ENCODE measurements at regions not wholly inside any gene's neighbourhood (a gene's known extent, or its start where the extent isn't known, plus 50 kb on each side); places are given as distances from the start of the nearest gene placed in this dataset.

DNA sequence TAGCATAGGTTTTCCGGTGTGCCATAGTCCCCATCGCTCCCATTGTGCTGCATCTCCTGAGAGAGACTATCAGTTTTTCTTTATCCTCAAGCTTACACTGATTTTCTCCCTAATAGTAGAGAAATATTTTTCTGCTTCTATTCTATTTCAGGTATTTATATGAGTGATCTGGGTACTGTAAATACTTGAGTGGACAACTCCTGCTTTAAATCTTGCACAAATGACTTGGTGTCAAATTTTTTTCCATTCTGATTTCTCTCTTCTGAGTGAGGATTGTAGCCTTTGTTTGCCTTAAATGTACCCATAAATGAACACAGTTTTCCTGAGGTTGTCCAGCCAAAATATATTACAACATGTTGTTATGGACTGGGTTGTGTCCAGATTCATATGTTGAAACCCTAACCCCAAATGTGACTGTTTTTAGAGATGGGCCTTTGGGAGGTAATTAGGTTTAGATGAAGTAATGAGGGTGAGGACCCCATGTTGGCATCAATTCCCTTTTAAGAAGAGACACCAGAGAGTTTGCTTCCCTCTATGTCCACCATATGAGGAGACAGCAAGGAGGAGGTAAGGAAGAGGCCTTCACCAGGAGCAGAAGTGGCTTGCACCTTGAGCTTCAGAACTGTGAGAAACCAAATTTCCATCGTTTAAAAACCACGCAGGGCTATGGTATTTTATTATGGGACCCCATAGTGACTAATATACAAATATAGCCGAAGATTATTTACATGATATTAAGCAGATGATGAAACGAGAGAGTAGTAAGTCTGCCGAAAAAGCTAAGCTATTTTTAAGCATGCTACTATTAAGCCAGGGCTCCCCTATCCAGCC, 336.4 kb upstream of the MPDZ start:
- no CpG with 5 or more reads among the region's 7 CpGs for WGBS (ENCODE audit: insufficient coverage)
- no peaks in the 10 kb centered on the region for H3K36me3 ChIP-seq (ENCODE audit: control insufficient read depth, insufficient read depth, low read length)
- no peaks in the 10 kb centered on the region for H3K27me3 ChIP-seq (ENCODE audit: control insufficient read depth, insufficient read depth, low read length)
- no peak for DNase-seq (ENCODE audit: low read depth in 4 of 6, low spot score in 6 of 6)
- no peak overlapping the region for H3K4me3 ChIP-seq (ENCODE audit: low read depth, low read length)
- no peak overlapping the region for H3K27ac ChIP-seq (ENCODE audit: low read depth, low read length)
- no peaks in the 10 kb centered on the region for H3K9me3 ChIP-seq (ENCODE audit: control insufficient read depth, insufficient read depth, low read length)
- H3K4me1 ChIP-seq (ENCODE audit: control insufficient read depth, insufficient read depth, low read length) = no peaks in the 10 kb centered on the region

- Histone ChIP-seq H3K4me1 (ENCODE audit: control insufficient read depth, insufficient read depth, low read length) (no peaks in the 10 kb centered on the region), H3K9me3 (ENCODE audit: control insufficient read depth, insufficient read depth, low read length) (no peaks in the 10 kb centered on the region)
Measured at GRCh38 chr9:13614060-13614459, 334.6 kb upstream of the MPDZ start.

DNA sequence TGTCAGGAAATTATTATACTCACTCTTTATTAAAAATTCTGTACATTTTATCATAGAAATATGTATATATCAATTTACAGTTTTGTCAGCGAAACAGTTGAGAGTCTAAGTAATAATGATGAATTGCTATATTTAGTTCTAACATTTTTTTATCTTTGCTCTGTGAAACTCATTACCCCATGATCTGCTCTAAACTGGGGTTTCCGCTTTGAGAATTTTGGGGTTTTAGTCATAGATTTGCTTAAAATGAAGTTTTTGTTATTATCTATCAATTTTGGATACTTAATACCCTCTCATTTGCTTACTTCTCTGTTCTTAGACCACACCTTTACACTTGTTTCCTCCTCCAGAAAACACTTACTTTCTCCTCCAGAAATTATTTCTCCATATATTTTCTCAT, 333.8 kb upstream of the MPDZ start:
- no peak overlapping the region for H3K4me3 ChIP-seq (ENCODE audit: low read depth, low read length)
- no peak for DNase-seq (ENCODE audit: low read depth in 4 of 6, low spot score in 6 of 6)

More at GRCh38 chr9:13614060-13614459, 334.6 kb upstream of the MPDZ start:
- no peaks in the 10 kb centered on the region for H3K36me3 ChIP-seq (ENCODE audit: control insufficient read depth, insufficient read depth, low read length)
- no peak for DNase-seq (ENCODE audit: low read depth in 4 of 6, low spot score in 6 of 6)
- no peak overlapping the region for H3K4me3 ChIP-seq (ENCODE audit: low read depth, low read length)
- H3K27ac ChIP-seq (ENCODE audit: low read depth, low read length) = no peak overlapping the region
- H3K27me3 ChIP-seq (ENCODE audit: control insufficient read depth, insufficient read depth, low read length) = no peaks in the 10 kb centered on the region
- no CpG with 5 or more reads among the region's 4 CpGs for WGBS (ENCODE audit: insufficient coverage)

DNA sequence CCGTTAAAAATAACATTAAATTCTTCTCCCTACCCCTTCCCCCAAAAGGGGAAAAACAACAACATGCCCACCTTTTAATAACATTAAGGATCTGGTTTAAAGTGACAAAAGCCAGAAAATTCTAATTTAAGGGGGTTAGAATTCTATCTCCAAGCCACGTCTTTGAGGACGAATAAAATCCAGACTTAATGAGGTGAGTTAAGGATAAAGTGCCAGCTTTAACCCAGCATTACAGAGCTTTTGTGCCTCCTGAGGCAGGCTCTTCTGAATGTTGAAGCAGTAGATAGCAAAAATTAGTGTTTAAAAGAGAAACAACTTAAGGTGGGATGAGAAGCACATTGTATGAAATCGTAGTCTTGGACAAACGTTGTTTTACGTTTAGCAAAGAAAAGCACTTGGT, 329.0 kb upstream of the MPDZ start:
- H3K4me1 ChIP-seq (ENCODE audit: control insufficient read depth, insufficient read depth, low read length) = peaks cover 6% of the 10 kb centered on the region
- 13% methylated on average over 3 of the region's 6 CpGs for WGBS (ENCODE audit: insufficient coverage)
- H3K9me3 ChIP-seq (ENCODE audit: control insufficient read depth, insufficient read depth, low read length) = no peaks in the 10 kb centered on the region
- peak overlapping the region; percentile 75 for H3K27ac ChIP-seq (ENCODE audit: low read depth, low read length)
- H3K36me3 ChIP-seq (ENCODE audit: control insufficient read depth, insufficient read depth, low read length) = no peaks in the 10 kb centered on the region
- peak overlapping the region; percentile 19 for H3K4me3 ChIP-seq (ENCODE audit: low read depth, low read length)
- no peaks in the 10 kb centered on the region for H3K27me3 ChIP-seq (ENCODE audit: control insufficient read depth, insufficient read depth, low read length)
- peak in 3 of 6 donors; percentile 23 to 79 (median 60) for DNase-seq (ENCODE audit: low read depth in 4 of 6, low spot score in 6 of 6)

More for the DNA sequence above, 333.8 kb upstream of the MPDZ start:
- no peaks in the 10 kb centered on the region for H3K4me1 ChIP-seq (ENCODE audit: control insufficient read depth, insufficient read depth, low read length)
- H3K36me3 ChIP-seq (ENCODE audit: control insufficient read depth, insufficient read depth, low read length) = no peaks in the 10 kb centered on the region
- no peaks in the 10 kb centered on the region for H3K27me3 ChIP-seq (ENCODE audit: control insufficient read depth, insufficient read depth, low read length)
- no CpG with 5 or more reads among the region's 2 CpGs for WGBS (ENCODE audit: insufficient coverage)
- no peak overlapping the region for H3K27ac ChIP-seq (ENCODE audit: low read depth, low read length)
- H3K9me3 ChIP-seq (ENCODE audit: control insufficient read depth, insufficient read depth, low read length) = no peaks in the 10 kb centered on the region

DNA sequence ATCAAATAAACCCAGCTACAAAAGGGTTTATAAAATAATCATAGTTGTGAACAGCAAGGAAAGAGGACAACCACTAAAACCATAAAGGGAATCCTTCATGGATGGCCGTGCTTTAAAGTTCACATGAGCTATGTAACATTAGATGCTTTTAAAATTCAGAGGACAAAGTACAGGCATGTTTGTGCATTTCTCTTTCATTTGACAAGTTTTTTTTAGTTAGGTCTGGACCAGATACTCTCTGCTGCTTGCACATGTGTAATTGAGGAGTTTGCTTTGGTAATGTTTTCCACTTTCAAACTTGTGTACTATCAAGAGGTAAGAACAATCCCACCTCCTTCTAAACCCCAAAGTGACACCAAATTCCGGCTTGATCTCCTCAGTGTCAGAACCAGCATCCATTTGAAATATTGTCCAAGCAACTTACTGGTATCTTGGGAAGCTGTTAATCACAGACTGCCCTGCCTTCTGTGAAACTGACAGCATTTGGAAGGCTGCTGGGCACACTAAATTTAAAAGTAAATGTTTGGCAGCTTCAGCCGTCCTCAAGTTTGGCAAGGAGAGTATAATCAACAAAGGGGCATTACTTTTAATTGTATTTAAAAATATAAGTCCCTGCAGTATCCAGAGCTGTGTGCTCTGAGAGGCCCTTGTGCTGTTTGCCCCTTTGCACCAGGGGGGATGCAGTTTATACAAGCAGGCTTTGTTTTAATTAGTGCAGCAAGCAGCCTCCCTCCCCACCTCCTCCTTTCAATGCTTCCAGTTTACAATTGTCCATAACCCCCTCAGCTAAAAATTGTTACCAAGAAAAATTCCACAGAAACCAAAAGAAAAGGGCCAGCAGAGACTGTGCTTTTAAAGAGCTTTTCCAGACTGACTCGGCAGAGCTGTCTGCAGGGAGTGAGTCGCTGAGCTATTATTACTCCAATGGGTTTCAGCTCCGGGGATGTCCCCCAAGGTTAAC, 328.3 kb upstream of the MPDZ start:
- Histone ChIP-seq H3K27ac (ENCODE audit: low read depth, low read length) (peak overlapping the region; percentile 75), H3K4me1 (ENCODE audit: control insufficient read depth, insufficient read depth, low read length) (peaks cover 6% of the 10 kb centered on the region), H3K4me3 (ENCODE audit: low read depth, low read length) (peak overlapping the region; percentile 19), H3K36me3 (ENCODE audit: control insufficient read depth, insufficient read depth, low read length) (no peaks in the 10 kb centered on the region), H3K9me3 (ENCODE audit: control insufficient read depth, insufficient read depth, low read length) (no peaks in the 10 kb centered on the region), H3K27me3 (ENCODE audit: control insufficient read depth, insufficient read depth, low read length) (no peaks in the 10 kb centered on the region)
- peak in 4 of 6 donors; percentile 51 to 82 (median 71) for DNase-seq (ENCODE audit: low read depth in 4 of 6, low spot score in 6 of 6)
- WGBS (ENCODE audit: insufficient coverage) = 22% methylated on average over 3 of the region's 6 CpGs

GRCh38 chr9:13606586-13606985, 327.1 kb upstream of the MPDZ start:
- peak overlapping the region; percentile 2 for H3K27ac ChIP-seq (ENCODE audit: low read depth, low read length)
- no peaks in the 10 kb centered on the region for H3K9me3 ChIP-seq (ENCODE audit: control insufficient read depth, insufficient read depth, low read length)
- WGBS (ENCODE audit: insufficient coverage) = 36% methylated on average over 4 of the region's 5 CpGs
- H3K4me1 ChIP-seq (ENCODE audit: control insufficient read depth, insufficient read depth, low read length) = peaks cover 6% of the 10 kb centered on the region
- H3K4me3 ChIP-seq (ENCODE audit: low read depth, low read length) = no peak overlapping the region
- DNase-seq (ENCODE audit: low read depth in 4 of 6, low spot score in 6 of 6) = peak in 2 of 6 donors; percentile 20 to 37
- H3K27me3 ChIP-seq (ENCODE audit: control insufficient read depth, insufficient read depth, low read length) = no peaks in the 10 kb centered on the region
- H3K36me3 ChIP-seq (ENCODE audit: control insufficient read depth, insufficient read depth, low read length) = no peaks in the 10 kb centered on the region

GRCh38 chr9:13603921-13604320, 324.4 kb upstream of the MPDZ start:
- no CpG with 5 or more reads among the region's 3 CpGs for WGBS (ENCODE audit: insufficient coverage)
- peak in 1 of 6 donors; percentile 9 for DNase-seq (ENCODE audit: low read depth in 4 of 6, low spot score in 6 of 6)
- Histone ChIP-seq H3K27me3 (ENCODE audit: control insufficient read depth, insufficient read depth, low read length) (no peaks in the 10 kb centered on the region), H3K36me3 (ENCODE audit: control insufficient read depth, insufficient read depth, low read length) (no peaks in the 10 kb centered on the region), H3K9me3 (ENCODE audit: control insufficient read depth, insufficient read depth, low read length) (no peaks in the 10 kb centered on the region), H3K27ac (ENCODE audit: low read depth, low read length) (no peak overlapping the region), H3K4me3 (ENCODE audit: low read depth, low read length) (no peak overlapping the region), H3K4me1 (ENCODE audit: control insufficient read depth, insufficient read depth, low read length) (peaks cover 6% of the 10 kb centered on the region)

DNA sequence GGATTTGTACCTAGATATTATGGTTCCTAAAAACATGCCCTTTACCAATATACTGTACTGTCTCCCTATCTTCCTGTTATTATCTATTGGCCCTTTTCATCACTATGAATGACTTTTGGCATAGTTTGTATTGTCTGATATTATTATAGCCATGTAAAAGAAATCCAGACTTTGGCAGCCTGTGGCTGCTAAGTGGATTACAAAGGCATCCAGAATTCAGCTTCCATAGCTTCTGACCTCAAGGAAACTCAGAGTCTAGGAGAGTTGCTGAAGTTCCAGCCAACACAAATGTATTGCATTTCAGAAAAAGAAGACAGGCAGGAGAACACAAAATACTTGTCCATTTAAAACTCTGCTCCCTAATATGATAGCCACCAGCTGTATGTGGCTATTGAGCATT, 319.2 kb upstream of the MPDZ start:
- no peak for DNase-seq (ENCODE audit: low read depth in 4 of 6, low spot score in 6 of 6)
- no peak overlapping the region for H3K4me3 ChIP-seq (ENCODE audit: low read depth, low read length)
- peaks cover 3% of the 10 kb centered on the region for H3K4me1 ChIP-seq (ENCODE audit: control insufficient read depth, insufficient read depth, low read length)
- no peak overlapping the region for H3K27ac ChIP-seq (ENCODE audit: low read depth, low read length)
- no peaks in the 10 kb centered on the region for H3K27me3 ChIP-seq (ENCODE audit: control insufficient read depth, insufficient read depth, low read length)
- H3K9me3 ChIP-seq (ENCODE audit: control insufficient read depth, insufficient read depth, low read length) = no peaks in the 10 kb centered on the region
- H3K36me3 ChIP-seq (ENCODE audit: control insufficient read depth, insufficient read depth, low read length) = no peaks in the 10 kb centered on the region

GRCh38 chr9:13597427-13597826, 317.9 kb upstream of the MPDZ start:
- H3K9me3 ChIP-seq (ENCODE audit: control insufficient read depth, insufficient read depth, low read length) = peaks cover 3% of the 10 kb centered on the region
- WGBS (ENCODE audit: insufficient coverage) = 0% methylated on average over 1 of the region's 5 CpGs
- no peak for DNase-seq (ENCODE audit: low read depth in 4 of 6, low spot score in 6 of 6)

More at GRCh38 chr9:13597427-13597826, 317.9 kb upstream of the MPDZ start:
- Histone ChIP-seq H3K27me3 (ENCODE audit: control insufficient read depth, insufficient read depth, low read length) (no peaks in the 10 kb centered on the region), H3K4me3 (ENCODE audit: low read depth, low read length) (no peak overlapping the region), H3K27ac (ENCODE audit: low read depth, low read length) (no peak overlapping the region), H3K4me1 (ENCODE audit: control insufficient read depth, insufficient read depth, low read length) (peaks cover 3% of the 10 kb centered on the region), H3K36me3 (ENCODE audit: control insufficient read depth, insufficient read depth, low read length) (no peaks in the 10 kb centered on the region)

All from spinal cord (tissue), 9 donors.